ENCODE measurements at regions not wholly inside any gene's neighbourhood (a gene's known extent, or its start where the extent isn't known, plus 50 kb on each side); places are given as distances from the start of the nearest gene placed in this dataset.

GRCh38 chr5:165722401-165722800, 2217.0 kb downstream of the MAT2B start:
- H3K36me3 Mint-ChIP-seq (ENCODE audit: insufficient read depth) = no peaks in the 10 kb centered on the region
- H3K27ac Mint-ChIP-seq = no peak overlapping the region
- TF ChIP-seq, protein P1, sequence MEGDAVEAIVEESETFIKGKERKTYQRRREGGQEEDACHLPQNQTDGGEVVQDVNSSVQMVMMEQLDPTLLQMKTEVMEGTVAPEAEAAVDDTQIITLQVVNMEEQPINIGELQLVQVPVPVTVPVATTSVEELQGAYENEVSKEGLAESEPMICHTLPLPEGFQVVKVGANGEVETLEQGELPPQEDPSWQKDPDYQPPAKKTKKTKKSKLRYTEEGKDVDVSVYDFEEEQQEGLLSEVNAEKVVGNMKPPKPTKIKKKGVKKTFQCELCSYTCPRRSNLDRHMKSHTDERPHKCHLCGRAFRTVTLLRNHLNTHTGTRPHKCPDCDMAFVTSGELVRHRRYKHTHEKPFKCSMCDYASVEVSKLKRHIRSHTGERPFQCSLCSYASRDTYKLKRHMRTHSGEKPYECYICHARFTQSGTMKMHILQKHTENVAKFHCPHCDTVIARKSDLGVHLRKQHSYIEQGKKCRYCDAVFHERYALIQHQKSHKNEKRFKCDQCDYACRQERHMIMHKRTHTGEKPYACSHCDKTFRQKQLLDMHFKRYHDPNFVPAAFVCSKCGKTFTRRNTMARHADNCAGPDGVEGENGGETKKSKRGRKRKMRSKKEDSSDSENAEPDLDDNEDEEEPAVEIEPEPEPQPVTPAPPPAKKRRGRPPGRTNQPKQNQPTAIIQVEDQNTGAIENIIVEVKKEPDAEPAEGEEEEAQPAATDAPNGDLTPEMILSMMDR (IDR thresholded peaks at IDR 0.05; ENCODE audit: unreplicated experiment) = no peak
- no peaks in the 10 kb centered on the region for H3K4me1 Mint-ChIP-seq (ENCODE audit: low read depth)
- no peaks in the 10 kb centered on the region for H3K9me3 Mint-ChIP-seq (ENCODE audit: low read depth)
- no peak for DNase-seq (ENCODE audit: low spot score, unreplicated experiment)
- H3K27me3 Mint-ChIP-seq = no peaks in the 10 kb centered on the region
- H3K4me3 Mint-ChIP-seq (ENCODE audit: low read depth) = no peak overlapping the region

- Mint-ChIP-seq H3K9me3 (ENCODE audit: low read depth) (no peaks in the 10 kb centered on the region), H3K36me3 (ENCODE audit: insufficient read depth) (no peaks in the 10 kb centered on the region), H3K27me3 (no peaks in the 10 kb centered on the region), H3K4me3 (ENCODE audit: low read depth) (no peak overlapping the region), H3K4me1 (ENCODE audit: low read depth) (no peaks in the 10 kb centered on the region), H3K27ac (no peak overlapping the region)
- TF ChIP-seq, protein P1 (IDR thresholded peaks at IDR 0.05; ENCODE audit: unreplicated experiment) = no peak
- DNase-seq (ENCODE audit: low spot score, unreplicated experiment) = no peak
Observed at GRCh38 chr5:165723931-165724330, 2218.5 kb downstream of the MAT2B start.

GRCh38 chr5:165728425-165728824, 2223.0 kb downstream of the MAT2B start:
- Mint-ChIP-seq H3K36me3 (ENCODE audit: insufficient read depth) (no peaks in the 10 kb centered on the region), H3K9me3 (ENCODE audit: low read depth) (peaks cover 4% of the 10 kb centered on the region), H3K4me1 (ENCODE audit: low read depth) (no peaks in the 10 kb centered on the region), H3K27me3 (no peaks in the 10 kb centered on the region), H3K4me3 (ENCODE audit: low read depth) (no peak overlapping the region), H3K27ac (no peak overlapping the region)
- TF ChIP-seq, protein P1 (IDR thresholded peaks at IDR 0.05; ENCODE audit: unreplicated experiment) = no peak
- no peak for DNase-seq (ENCODE audit: low spot score, unreplicated experiment)

- no peaks in the 10 kb centered on the region for H3K27me3 Mint-ChIP-seq
- peaks cover 4% of the 10 kb centered on the region for H3K9me3 Mint-ChIP-seq (ENCODE audit: low read depth)
- TF ChIP-seq, protein P1 (IDR thresholded peaks at IDR 0.05; ENCODE audit: unreplicated experiment) = no peak
- DNase-seq (ENCODE audit: low spot score, unreplicated experiment) = no peak
- no peaks in the 10 kb centered on the region for H3K4me1 Mint-ChIP-seq (ENCODE audit: low read depth)
- H3K4me3 Mint-ChIP-seq (ENCODE audit: low read depth) = no peak overlapping the region
- no peak overlapping the region for H3K27ac Mint-ChIP-seq
- no peaks in the 10 kb centered on the region for H3K36me3 Mint-ChIP-seq (ENCODE audit: insufficient read depth)
Observed at GRCh38 chr5:165735388-165735787, 2230.0 kb downstream of the MAT2B start.

- no peak overlapping the region for H3K27ac Mint-ChIP-seq
- no peaks in the 10 kb centered on the region for H3K36me3 Mint-ChIP-seq (ENCODE audit: insufficient read depth)
- no peak for DNase-seq (ENCODE audit: low spot score, unreplicated experiment)
Observed at GRCh38 chr5:165739079-165739741, 2233.8 kb downstream of the MAT2B start.

More at GRCh38 chr5:165739079-165739741, 2233.8 kb downstream of the MAT2B start:
- Mint-ChIP-seq H3K4me3 (ENCODE audit: low read depth) (no peak overlapping the region), H3K27me3 (no peaks in the 10 kb centered on the region), H3K4me1 (ENCODE audit: low read depth) (no peaks in the 10 kb centered on the region), H3K9me3 (ENCODE audit: low read depth) (no peaks in the 10 kb centered on the region)
- TF ChIP-seq, protein P1 (IDR thresholded peaks at IDR 0.05; ENCODE audit: unreplicated experiment) = no peak
